NOMO-1 (cell line): ENCODE measurements at regions not wholly inside any gene's neighbourhood (a gene's known extent, or its start where the extent isn't known, plus 50 kb on each side); places are given as distances from the start of the nearest gene placed in this dataset.
A peak's percentile ranks its signal among the peaks of the same experiment; 100 is the strongest.

Experiments
- DNase-seq, 2 experiments: peaks; one replicate each; lab custom pipeline; 2025; ENCODE audit not compliant: unreplicated experiment in 2 of 2; lab: John Stamatoyannopoulos, UW

GRCh38 chr21:35770101-35770945, 290.0 kb downstream of the SETD4 start:
- DNase-seq, result no peak

DNA sequence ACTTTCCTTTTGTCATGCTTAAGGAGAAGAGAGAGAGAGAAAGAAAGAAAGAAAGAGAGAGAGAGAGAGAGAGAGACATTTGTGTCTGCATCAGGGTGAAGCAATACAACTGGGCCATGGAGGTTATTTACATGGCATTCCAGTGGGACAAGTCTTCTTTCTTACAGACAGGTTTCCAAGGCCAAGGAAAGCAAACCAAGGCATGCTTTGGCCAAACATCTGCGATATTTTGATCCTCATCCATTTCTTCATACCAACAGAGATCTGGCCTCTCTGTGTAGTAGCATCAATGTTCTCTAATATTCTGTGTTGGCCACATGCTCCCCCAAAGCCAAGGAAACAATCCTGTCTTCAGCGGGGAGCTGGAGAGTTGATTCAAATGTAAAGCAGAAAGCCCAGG, 292.1 kb downstream of the SETD4 start:
- DNase-seq, result no peak

DNA sequence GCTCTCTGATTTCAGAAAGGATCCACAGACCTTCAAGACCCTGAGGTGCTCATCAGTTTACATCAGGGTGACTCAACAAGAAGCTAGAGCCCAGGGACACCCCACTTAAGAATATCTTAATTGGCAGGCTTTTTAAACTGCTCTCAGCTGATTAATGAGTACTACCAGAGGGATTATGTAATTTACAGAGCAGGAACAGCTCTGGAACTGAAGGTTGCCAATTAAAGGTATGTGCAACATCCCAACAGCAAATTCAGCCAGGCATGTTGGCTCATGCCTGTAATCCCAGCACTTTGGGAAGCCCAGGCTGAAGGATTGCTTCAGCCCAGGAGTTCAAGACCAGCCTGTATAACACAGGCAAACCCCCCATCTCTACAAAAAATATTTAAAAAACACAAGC, 295.7 kb downstream of the SETD4 start:
- DNase-seq, result no peak

DNA sequence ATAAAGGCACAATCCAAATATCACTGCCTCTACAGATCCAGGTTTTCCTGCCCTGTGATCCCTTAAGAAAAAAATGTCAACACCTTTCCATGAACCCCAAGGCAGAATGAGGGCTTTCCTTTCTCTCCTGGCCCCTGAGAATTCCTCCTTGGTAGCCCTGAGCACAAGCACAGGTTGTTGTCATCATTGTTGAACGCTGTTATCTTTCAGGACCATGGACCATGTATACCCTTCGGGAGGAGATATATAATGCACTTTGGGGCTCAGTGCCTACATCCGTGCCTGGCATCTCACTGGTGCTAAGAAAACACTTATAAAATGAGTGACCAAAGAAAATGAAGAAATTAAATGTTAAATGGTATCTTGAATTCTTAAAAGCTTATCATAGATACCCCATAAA, 296.2 kb downstream of the SETD4 start:
- DNase-seq, result no peak

DNA sequence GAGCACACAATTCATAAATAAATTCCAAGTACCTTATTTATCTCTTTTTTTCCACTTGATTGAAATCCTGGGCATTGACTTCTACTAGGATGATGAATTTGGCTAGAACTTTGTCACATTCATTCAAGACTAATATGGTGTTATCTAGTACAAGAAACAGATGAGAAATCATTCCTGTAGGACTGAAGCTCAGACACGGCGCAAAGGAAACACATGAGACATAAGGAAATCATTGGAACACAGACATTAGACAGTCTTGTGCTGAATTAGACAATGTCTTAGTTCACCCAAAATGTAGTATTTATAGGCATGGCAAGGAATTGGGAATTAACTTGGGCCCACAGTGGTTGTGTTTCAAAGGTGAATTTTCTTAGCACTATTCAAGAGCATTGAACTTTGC, 305.7 kb downstream of the SETD4 start:
- no peak for DNase-seq

- no peak for DNase-seq
Measured at GRCh38 chr21:35753308-35753707, 307.0 kb downstream of the SETD4 start.

DNA sequence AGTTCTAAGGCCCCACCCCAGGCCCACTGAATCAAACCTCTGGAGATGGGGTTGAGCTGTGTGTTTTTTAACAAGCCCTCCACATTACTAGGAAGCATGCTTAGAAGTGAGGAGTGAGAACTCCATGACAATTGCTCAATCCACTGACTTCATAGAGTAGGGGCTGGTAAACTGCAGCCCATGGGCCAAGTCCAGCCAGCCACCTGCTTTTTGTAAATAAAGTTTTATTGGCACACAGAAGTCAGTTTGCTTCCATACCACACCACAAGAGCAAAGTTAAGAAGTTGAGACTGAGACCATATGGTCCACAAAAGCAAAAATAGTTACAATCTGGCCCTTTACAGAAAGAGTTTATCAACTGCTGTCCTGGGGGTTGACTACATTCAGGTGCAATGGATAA, 309.2 kb downstream of the SETD4 start:
- no peak for DNase-seq

GRCh38 chr21:35749904-35750303, 310.4 kb downstream of the SETD4 start:
- no peak for DNase-seq

DNA sequence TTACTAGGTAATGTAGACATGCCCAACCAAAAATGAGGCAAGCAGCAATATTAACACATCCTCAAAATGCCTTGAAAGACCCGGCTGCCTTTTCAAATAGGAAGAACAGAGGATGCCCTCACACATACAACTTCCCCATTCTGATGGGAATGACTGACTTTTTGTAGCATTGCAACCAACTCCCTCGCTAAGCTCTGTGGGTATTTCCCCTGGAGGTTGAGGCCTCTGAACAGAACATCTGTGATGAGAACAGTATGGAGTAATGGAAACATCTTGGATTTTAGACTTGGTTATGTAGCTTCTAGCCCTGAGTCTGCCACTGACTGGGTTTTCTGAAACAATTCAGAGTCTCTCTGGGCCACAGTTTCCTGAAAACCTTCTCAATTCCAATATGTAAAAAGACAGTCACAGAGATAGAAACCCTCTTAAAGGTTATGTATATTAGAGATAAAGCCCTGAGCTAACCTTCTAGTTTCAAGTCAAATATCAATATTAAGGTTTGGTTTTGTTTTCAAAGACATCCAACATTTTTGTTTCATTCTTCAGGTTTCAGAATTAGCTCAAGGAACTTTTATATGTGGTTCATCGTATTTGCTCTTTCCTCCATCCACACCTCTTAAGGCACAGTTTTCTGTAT, 311.5 kb downstream of the SETD4 start:
- DNase-seq, result peak; percentile 49 to 68

DNA sequence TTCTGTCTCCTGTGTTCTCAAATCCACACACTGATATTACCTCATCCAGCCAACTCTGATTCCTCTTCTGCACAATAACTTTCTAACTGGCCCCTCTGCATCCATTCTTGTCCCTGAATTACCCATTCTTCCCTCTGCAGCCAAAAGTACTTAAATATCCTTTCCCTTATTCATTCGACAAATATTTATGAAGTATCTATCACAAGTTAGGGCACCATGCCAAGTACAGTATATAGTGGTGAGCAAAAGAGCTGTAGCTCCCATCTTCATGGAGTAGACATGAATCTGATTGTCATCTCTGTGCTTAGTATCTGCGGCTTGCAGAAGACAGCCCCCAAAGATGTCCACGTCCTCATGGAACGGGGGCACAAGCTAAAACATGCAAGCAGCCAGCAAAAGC, 316.8 kb downstream of the SETD4 start:
- no peak for DNase-seq

GRCh38 chr21:35738347-35738961, 321.9 kb downstream of the SETD4 start:
- peak; percentile 24 to 27 for DNase-seq

GRCh38 chr21:35737899-35738346, 322.4 kb downstream of the SETD4 start:
- peak; percentile 13 to 24 for DNase-seq

GRCh38 chr21:35737449-35737848, 322.9 kb downstream of the SETD4 start:
- no peak for DNase-seq

- DNase-seq, result no peak
Measured at GRCh38 chr21:35732788-35733187, 327.5 kb downstream of the SETD4 start.

GRCh38 chr21:35730325-35730724, 330.0 kb downstream of the SETD4 start:
- no peak for DNase-seq

GRCh38 chr21:35727830-35728229, 332.5 kb downstream of the SETD4 start:
- DNase-seq, result no peak

GRCh38 chr21:35724156-35724555, 336.2 kb downstream of the SETD4 start:
- DNase-seq, result no peak

DNA sequence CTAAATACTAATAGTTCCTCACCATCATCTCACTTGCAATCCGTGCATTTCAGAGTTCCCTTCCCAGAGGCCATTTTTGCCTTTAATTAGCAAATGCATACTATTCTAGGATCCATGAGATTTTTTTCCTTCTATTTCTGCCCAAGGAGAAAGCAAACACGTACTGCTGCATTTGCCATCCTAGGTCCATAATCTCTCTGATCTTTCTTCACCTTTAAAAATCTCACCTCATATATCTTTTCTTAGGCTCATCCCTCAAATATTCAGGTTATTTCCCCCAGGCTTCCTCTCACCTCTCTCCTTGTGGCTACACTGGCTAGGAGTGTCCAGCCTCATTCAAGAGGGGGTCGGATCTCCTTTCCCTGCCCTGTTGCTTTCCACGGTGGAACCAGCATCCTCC, 338.6 kb downstream of the SETD4 start:
- DNase-seq, result no peak

GRCh38 chr21:35720208-35720731, 340.1 kb downstream of the SETD4 start:
- DNase-seq, result peak; percentile 40 to 68

- DNase-seq, result no peak
Measured at GRCh38 chr21:35719080-35719479, 341.2 kb downstream of the SETD4 start.

DNA sequence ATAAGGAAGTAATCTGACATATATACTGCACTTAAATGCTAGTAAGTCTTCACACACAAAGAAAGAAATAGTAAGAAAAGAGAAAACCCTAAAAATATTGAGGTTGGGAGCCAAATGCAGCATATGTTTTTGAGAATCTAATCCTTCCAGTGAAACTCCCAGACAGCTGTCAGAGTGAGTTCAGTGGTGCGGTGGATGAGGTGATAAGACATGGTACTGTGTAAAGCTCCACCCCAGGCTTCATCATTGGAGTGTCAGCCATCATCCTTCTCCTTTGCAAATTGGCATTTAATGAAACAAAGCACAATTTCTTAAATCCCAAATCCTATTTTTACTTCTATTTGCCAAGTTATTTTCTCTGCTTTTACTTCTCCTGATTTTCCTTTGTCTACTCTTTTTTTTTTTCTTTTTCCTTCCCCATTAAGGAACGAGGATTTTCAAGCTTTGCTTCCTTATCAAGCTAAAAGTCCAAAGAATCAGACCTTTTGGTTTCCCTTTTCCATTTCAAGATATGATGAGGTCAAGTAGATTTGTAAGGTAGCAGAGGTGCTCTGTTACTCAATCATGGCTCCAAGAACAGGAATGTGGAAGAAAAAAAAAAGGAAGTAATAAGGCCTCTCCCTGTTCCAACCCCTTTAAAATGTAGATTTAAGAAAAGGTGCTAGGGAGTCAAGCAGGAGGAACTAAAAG, 343.3 kb downstream of the SETD4 start:
- no peak for DNase-seq
